M059J (cell line): ENCODE measurements at regions not wholly inside any gene's neighbourhood (a gene's known extent, or its start where the extent isn't known, plus 50 kb on each side); places are given as distances from the start of the nearest gene placed in this dataset.
"Not testable (repeated sequence)": the region's sequence is repeated elsewhere in the genome, so short reads cannot be mapped to it uniquely, and the experiment has no call there.

Experiments
- DNase-seq: peaks from one replicate; pipeline ENCODE4 v3.0.0-alpha.2; 2012; ENCODE audit warnings: low read depth

DNA sequence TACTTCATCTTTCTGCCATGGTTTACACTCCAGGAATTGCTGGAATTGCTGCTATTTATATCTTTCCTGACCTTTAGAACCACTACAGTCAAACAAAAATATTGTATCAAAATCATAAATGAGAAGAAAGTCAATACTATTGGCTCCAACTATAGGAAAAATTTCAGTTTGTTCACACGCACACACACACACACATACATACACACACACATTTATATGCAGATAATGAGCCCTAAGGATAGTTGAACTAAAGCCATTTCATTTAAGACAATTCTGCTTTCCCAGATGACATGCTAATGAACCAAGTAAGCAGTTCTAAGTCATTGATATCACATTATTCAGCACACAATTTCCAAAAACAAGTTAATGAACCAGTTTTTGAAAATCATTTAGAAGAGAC lies 627.3 kb downstream of the PLOD2 start:
- no peak for DNase-seq

DNA sequence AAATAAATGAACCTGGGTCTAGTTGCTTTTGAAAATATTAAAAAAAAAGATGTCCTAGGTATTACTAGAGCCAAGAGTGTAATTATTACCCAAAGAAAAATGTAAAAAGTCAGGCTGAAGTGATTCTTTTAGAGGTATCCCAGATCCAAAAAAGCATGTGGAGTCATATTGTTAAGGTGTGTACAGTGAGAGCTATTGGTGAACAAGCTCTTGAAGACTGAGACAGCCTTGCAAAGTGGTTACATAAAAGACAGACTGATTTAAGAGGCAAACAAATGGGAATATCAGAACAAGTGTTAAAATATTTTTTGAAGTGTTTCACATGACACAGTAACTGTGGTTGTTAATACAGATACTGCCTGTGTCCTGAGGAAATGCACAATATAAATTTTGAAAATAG lies 624.5 kb downstream of the PLOD2 start:
- DNase-seq = no peak

GRCh38 chr3:145550522-145550921 lies 610.5 kb downstream of the PLOD2 start:
- DNase-seq = no peak

DNA sequence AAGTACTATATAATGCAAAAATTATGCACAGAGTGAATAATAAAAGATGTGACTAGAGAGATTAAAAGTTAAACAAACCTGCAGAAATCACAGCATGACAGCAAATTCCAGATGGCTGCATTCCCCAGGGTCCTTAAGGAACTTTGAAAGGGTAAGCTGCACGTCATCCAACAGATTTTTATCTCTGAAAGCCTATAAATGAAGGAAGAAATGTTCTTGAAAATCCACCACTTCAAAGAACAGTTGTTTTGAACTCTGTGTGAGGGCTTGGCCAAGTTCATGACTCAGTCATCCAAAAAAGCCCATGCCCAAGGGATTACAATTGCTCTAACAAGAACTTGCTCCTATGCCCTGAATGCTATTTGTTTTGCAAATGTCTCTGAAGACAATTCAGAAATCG lies 603.6 kb downstream of the PLOD2 start:
- DNase-seq = no peak

- DNase-seq = no peak
These were observed 582.5 kb downstream of the PLOD2 start for GRCh38 chr3:145578471-145578870.

GRCh38 chr3:145581694-145582093 lies 579.3 kb downstream of the PLOD2 start:
- DNase-seq = no peak

- no peak for DNase-seq
These were observed 556.1 kb downstream of the PLOD2 start for GRCh38 chr3:145604851-145605250.

GRCh38 chr3:145620002-145620401 lies 541.0 kb downstream of the PLOD2 start:
- DNase-seq = no peak

GRCh38 chr3:145620486-145620885 lies 540.5 kb downstream of the PLOD2 start:
- no peak for DNase-seq

GRCh38 chr3:145623349-145623748 lies 537.6 kb downstream of the PLOD2 start:
- no peak for DNase-seq

DNA sequence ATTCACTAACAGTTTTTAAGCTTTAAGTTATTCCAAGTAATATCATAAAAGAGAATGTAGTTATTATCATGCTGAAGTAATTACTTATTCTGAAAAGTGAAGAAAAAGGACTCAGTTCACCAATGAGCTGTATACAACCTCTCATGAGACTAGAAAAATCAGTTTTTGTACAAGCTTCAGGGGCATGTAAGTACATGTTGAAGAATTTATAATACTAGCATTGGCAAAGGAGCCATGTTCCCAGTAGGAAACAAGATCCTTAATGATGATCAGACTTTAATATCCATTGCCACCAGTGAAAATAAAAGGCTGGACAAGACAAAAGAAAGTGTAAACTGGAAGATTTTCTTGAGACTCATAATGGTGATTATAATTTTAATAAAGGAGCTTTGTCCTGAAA lies 532.8 kb downstream of the PLOD2 start:
- no peak for DNase-seq

DNA sequence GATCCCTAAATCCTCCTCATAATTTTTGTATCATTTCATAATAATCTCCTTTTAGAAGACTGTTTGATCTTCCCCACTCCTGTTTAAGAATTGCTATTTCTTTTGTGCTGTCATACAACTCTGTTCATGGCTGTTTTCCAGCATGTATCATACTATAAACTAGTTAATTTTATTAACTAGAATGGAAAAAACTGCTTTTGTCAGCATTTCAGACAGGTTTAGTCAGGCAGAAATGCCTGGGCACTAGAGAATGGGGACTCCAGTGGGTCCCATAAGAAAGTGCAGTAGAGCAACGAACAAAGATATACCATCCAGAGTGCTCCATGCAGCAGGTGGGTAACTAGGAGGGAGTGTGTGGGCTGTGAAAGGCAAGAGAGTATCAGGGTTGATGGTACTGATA lies 523.9 kb downstream of the PLOD2 start:
- no peak for DNase-seq

- no peak for DNase-seq
These were observed 521.9 kb downstream of the PLOD2 start for GRCh38 chr3:145639003-145639606.

GRCh38 chr3:145639875-145640274 lies 521.1 kb downstream of the PLOD2 start:
- DNase-seq = no peak

GRCh38 chr3:145648396-145648795 lies 512.6 kb downstream of the PLOD2 start:
- DNase-seq = no peak

DNA sequence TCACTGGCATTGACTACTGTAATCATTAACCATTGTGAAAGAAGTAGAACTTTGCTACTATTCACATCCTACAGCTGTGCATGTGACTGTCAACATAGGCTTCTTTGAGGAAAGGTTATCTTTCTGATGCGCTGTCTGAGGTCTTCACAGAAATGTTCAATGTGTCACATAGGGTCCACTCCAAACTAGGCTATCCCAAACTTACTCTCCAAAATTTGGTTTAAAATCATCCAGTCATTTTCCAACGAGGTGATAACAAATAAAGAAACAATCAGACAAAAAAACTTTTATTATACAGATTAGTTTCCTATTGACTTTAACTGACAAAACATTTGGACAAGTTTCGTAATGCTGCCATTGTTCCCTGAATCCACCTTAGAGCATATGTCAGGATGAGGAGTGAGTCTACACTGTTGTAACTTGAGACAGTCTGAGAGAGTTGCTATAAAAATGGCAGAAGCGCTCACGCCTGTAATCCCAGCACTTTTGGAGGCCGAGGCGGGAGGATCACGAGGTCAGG lies 511.6 kb downstream of the PLOD2 start:
- DNase-seq = no peak

- DNase-seq = no peak
These were observed 510.8 kb downstream of the PLOD2 start for GRCh38 chr3:145650170-145650569.

DNA sequence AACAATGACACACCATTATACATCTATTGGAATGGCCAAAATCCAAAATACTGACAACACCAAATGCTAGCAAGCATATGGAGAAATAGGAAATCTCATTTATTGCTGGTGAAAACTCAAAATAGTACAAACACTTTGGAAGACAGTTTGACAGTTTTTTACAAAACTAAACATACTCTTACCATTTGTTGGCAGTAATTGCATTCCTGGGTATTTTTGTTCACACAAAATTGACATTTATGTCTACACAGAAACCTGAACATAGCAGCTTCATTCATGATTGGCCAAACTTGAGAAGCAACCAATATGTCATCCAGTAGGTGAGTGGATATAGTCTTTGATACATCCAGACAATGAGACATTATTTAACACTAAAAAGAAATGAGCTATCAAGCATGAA lies 489.9 kb downstream of the PLOD2 start:
- no peak for DNase-seq

GRCh38 chr3:145673838-145674237 lies 487.1 kb downstream of the PLOD2 start:
- no peak for DNase-seq

- no peak for DNase-seq
These were observed 482.6 kb downstream of the PLOD2 start for GRCh38 chr3:145678401-145678800.

DNA sequence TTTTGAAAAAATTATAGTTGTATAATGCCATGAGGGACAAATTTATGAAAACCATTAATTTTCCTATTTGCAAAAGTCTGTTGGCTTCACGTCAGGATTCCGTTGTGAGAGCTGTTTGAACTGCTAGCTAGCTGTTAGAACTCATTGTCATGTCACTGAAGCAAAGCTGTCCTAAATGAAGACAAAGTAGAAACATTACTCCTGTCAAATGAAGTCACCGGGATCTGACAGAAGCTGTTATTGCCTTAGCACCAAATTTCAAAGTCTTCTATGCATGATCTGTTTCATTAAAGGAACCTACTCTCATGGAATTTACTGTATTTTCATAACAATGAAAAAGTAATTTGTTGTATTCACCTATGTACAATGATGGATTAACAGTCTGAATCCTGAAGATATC lies 479.8 kb downstream of the PLOD2 start:
- DNase-seq = no peak

GRCh38 chr3:145687978-145688377 lies 473.0 kb downstream of the PLOD2 start:
- not testable (repeated sequence) for DNase-seq

GRCh38 chr3:145692751-145693150 lies 468.2 kb downstream of the PLOD2 start:
- DNase-seq = no peak

- no peak for DNase-seq
These were observed 465.0 kb downstream of the PLOD2 start for GRCh38 chr3:145696011-145696410.
